ENCODE measurements at regions not wholly inside any gene's neighbourhood (a gene's known extent, or its start where the extent isn't known, plus 50 kb on each side); places are given as distances from the start of the nearest gene placed in this dataset.
"Not testable (repeated sequence)": the region's sequence is repeated elsewhere in the genome, so short reads cannot be mapped to it uniquely, and the experiment has no call there.

GRCh38 chr4:34293459-34293858 lies 1950.9 kb downstream of the ARAP2 start:
- no peak for DNase-seq

DNA sequence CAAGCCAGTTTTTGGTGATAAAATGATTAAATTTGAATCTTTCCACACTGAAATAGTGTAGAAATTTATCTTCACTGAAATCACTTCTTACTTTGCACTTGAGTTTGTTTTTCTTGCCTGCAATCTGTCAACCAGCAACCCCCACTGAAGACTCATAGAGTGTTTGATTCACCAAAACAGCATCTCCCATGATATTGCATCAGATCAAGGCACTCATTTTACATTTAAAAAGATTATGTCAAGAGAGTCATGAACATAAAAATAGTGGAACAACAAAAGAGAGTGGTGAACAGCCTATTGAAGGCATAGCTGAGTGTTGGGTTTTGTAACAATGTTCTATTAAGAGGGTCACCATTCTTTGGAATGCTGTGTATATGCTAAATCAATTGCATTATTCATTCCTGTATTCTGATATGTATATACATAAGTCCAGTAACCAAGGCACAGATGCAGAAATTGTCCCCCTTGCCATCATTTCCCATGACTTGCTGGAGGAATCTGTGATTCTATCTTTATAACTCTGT lies 1934.9 kb downstream of the ARAP2 start:
- no peak for DNase-seq

GRCh38 chr4:34318773-34319172 lies 1925.5 kb downstream of the ARAP2 start:
- no peak for DNase-seq

DNA sequence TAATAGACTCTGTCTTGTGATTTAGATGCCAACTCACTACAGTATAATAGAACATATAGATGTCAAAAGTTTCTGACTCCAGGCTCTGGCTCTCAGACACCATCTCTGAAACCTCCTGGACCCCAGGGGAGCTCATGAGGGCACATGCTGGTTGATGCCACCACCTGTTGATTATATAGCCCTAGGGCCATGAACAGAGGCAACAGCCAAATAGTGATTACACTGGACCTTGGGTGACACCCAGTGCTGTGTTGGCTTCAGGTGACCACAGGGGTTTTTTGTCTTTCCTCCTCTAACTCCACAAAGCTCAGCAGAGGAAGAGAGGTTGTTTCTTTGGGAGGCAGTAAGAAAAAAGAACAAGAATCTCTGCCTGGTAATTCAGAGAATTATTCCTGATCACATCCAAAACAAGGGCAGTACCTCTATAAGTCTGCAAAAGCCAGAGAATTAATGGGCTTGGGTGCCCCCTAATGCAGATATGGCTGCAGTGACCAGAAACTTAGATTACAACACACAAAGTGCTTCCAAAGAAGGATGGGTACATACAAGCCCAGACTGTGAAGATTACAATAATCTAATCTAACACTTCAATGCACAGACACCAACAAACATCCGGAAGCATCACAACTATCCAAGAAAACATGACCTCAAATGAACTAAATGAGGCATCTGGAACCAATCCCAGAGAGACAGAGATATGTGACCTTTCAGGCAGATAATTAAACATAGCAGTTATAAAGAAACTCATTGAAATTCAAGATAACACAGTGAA lies 1920.6 kb downstream of the ARAP2 start:
- DNase-seq = no peak

DNA sequence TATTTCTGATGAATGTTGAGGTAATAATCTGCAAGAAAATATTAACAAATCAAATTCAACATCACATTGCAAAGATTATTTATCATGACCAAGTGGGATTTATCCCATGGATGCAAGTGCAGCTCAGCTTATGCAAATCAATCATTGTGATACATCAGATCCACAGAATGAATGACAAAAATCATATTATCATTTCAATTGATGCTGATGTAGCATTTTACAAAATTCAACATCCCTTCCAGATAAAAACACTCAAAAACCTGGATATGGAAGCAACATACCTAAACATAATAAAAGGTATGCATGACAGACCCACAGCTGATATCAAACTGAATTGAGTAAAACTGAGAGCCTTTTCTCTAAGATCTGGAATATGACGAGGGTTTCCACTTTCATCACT lies 1915.4 kb downstream of the ARAP2 start:
- DNase-seq = no peak

- DNase-seq = not testable (repeated sequence)
Measured at GRCh38 chr4:34335156-34335555, 1909.2 kb downstream of the ARAP2 start.

GRCh38 chr4:34335556-34335955 lies 1908.8 kb downstream of the ARAP2 start:
- DNase-seq = not testable (repeated sequence)

DNA sequence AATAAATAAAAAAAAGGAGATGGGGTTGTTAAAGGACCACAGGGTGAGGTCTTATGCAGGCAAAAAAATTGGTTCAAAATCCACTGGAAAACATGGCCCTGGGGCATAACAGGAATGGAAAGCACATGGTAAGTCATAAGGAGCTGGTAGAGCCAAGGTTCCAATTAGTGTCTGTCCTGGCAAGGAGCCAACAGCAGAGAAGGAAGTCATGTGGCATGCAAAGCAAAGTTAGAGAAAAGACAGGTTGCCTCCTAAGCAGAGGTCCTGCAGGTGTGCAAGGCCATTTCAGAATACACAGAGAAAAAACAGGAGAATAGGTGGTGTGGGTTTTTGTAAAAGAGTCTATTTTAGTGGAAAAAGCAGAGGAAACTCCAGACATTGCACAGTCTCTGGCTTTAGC lies 1881.7 kb downstream of the ARAP2 start:
- DNase-seq = no peak

DNA sequence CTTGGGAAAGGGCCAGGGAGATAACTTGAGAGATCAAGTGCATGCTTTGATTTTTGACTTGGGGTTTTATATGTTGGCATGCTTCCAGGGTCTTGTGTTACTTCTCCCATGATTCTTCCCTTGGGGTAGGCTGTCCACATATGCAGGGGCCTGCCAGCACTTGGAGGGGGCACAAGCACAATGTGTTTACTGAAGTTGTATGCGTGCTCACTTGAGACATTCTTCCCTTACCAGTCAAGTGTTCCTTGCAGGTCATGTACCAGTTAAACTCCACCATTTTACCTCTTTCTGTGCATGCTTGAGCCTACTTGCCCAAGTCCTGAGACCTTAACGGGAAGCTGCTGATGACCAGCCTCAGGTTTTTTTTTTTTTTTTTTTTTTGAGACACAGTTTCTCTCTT lies 1880.5 kb downstream of the ARAP2 start:
- no peak for DNase-seq

DNA sequence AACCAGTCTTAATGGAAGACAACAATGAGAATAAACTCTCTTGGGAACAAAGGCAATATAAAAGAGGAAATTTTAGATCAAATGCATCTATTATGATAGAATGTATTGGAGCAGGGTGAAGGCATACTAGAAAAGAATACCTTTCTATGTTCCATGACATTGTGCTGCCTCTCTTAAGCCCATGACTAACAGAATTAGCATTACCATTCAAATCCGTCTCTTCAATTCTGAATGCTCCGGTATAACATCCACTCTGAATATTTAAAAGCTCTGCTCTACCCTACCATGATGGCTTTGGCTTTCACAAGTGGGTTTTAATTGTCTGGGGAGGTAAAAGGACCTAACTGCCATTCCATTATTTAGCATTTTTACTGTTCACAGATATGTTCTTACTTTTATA lies 1878.4 kb downstream of the ARAP2 start:
- no peak for DNase-seq

GRCh38 chr4:34371676-34372075 lies 1872.6 kb downstream of the ARAP2 start:
- no peak for DNase-seq

DNA sequence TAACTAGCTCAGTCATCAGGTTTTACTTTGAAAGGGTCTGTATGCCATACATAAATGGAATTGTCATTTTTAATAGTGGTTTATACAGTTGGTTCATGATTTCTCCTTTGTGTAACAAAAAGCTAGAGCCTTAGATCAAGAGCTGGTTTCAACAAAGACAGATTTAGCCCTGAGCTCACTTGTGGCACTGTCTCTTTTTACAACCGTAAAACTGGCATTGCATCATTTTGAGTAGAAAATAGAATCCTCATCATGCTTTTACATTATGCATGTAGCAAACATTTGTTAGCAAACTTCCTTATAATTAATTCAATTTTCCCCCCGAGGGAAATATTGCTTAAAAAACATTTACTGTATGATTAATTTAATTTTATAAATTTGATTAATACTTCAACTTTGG lies 1871.5 kb downstream of the ARAP2 start:
- no peak for DNase-seq

- DNase-seq = no peak
Measured at GRCh38 chr4:34373456-34373855, 1870.9 kb downstream of the ARAP2 start.

DNA sequence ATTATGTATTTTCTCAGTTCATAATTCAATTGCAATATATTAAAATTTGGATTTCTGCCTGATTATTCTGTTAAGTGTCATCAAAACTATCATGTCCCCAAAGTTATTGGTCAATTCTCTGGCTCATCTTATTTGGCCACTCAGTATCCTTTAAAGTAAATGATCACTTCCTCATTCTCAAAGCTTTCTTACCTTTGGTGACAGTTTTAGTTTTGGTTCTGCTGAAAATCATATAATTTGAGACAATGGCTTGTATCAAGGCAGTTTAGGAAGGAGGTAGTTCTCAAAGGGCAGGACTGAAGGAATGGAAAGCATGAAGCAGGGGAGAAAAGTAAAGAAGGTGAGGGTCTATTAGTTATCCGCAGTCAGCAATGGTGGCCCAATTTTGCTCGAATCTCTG lies 1832.1 kb downstream of the ARAP2 start:
- DNase-seq = no peak

DNA sequence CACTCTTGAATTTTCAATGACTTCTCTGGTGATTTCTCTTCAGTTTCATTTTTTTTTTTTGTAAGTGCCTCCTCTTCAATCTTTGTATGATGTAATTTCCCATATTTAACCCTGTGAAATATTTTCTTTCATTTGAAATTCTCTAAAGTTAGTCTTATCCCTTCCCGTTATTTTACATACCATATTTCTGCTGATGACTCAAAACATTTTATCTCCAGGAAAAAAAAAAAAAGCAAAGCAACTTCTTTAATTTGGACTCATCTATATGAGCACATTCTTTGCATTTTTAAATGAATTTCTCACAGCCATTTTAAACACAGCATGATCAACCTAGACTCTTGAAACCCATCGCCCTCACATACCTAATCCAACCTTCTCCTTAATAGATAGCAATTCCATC lies 1831.4 kb downstream of the ARAP2 start:
- DNase-seq = no peak

- DNase-seq = no peak
Measured at GRCh38 chr4:34417160-34417559, 1827.2 kb downstream of the ARAP2 start.

- no peak for DNase-seq
Measured at GRCh38 chr4:34419871-34420270, 1824.4 kb downstream of the ARAP2 start.

- no peak for DNase-seq
Measured at GRCh38 chr4:34422472-34423175, 1821.7 kb downstream of the ARAP2 start.

DNA sequence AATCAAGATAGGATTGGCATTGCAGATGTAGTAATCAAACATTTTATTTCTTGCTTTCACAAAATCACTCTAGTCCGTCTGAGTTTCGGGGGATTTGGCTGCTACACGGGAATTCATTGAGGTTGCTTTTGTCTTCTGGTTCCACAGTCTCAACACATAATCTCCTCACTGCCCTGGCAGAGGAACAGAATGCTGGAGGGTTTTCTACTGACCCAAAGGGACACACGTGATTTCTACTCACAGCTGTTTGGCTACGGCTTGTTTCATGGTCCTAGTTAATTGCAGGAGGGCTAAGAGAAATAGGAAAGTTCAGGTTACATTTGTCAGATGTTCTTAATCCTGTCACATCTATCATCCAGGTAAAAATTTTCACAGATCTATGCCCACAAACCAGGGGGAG lies 1811.6 kb downstream of the ARAP2 start:
- DNase-seq = no peak

- not testable (repeated sequence) for DNase-seq
Measured at GRCh38 chr4:34434377-34434776, 1809.9 kb downstream of the ARAP2 start.

GRCh38 chr4:34464196-34464595 lies 1780.1 kb downstream of the ARAP2 start:
- no peak for DNase-seq

- no peak for DNase-seq
Measured at GRCh38 chr4:34466411-34466810, 1777.9 kb downstream of the ARAP2 start.

- no peak for DNase-seq
Measured at GRCh38 chr4:34469516-34469915, 1774.8 kb downstream of the ARAP2 start.

DNA sequence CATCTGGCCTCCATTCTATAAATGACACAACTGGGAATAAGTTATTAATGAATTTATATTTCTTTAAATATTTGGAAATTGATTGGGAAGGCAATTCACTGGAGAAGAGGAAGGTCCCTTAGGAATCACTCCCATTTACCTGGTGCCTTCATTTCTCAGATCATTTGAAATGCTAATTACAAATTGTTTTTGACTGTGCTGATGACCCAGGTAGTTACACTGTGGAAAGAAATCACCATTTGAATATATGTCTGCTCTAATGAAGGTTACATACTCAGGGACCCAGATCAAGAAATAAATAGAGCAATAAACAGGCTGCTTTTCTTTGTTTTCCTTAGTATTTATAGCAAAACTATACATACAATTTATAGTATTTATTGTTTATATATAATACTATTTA lies 1759.1 kb downstream of the ARAP2 start:
- DNase-seq = no peak
